ENCODE measurements at regions not wholly inside any gene's neighbourhood (a gene's known extent, or its start where the extent isn't known, plus 50 kb on each side); places are given as distances from the start of the nearest gene placed in this dataset.

GRCh38 chr11:109869536-109869935, 223.7 kb upstream of the ZC3H12C start:
- no peaks in the 10 kb centered on the region for H3K36me3 ChIP-seq (replicated peaks; ENCODE audit: insufficient read depth, low read depth)
- H3K9me2 ChIP-seq (replicated peaks; ENCODE audit: insufficient read depth), result no peaks in the 10 kb centered on the region
- no peaks in the 10 kb centered on the region for H3K4me1 ChIP-seq (ENCODE audit: insufficient read depth)
- 94% methylated on average over 2 of the region's 2 CpGs for WGBS (ENCODE audit: low lambda C conversion rate, missing lambda C conversion rate)
- no peaks in the 10 kb centered on the region for H3K9me3 ChIP-seq (ENCODE audit: low read depth)
- no peak overlapping the region for H3K27ac ChIP-seq
- no peaks in the 10 kb centered on the region for H4K20me1 ChIP-seq (ENCODE audit: insufficient read depth, poor library complexity, severe bottlenecking)
- H3K27me3 ChIP-seq, result no peaks in the 10 kb centered on the region
- no peak overlapping the region for H3K4me3 ChIP-seq
- no peak overlapping the region for H2AFZ ChIP-seq
- no peak for TF ChIP-seq EZH2phosphoT487 (IDR thresholded peaks at IDR 0.05; ENCODE audit: low read depth, severe bottlenecking, unreplicated experiment)
- TF ChIP-seq EZH2 (IDR thresholded peaks at IDR 0.05; ENCODE audit: borderline replicate concordance), result no peak
- TF ChIP-seq CTCF (IDR thresholded peaks at IDR 0.05; ENCODE audit: poor library complexity), result no peak
- H3K4me2 ChIP-seq, result no peak overlapping the region
- H3K79me2 ChIP-seq, result no peaks in the 10 kb centered on the region
- no peak for DNase-seq (ENCODE audit: low spot score)

GRCh38 chr11:109870297-109870696, 222.9 kb upstream of the ZC3H12C start:
- no peak for TF ChIP-seq EZH2 (IDR thresholded peaks at IDR 0.05; ENCODE audit: borderline replicate concordance)
- TF ChIP-seq CTCF (IDR thresholded peaks at IDR 0.05; ENCODE audit: poor library complexity), result no peak
- TF ChIP-seq EZH2phosphoT487 (IDR thresholded peaks at IDR 0.05; ENCODE audit: low read depth, severe bottlenecking, unreplicated experiment), result no peak

GRCh38 chr11:109877043-109877442, 216.1 kb upstream of the ZC3H12C start:
- Histone ChIP-seq H3K9me2 (replicated peaks; ENCODE audit: insufficient read depth) (no peaks in the 10 kb centered on the region), H3K36me3 (replicated peaks; ENCODE audit: insufficient read depth, low read depth) (no peaks in the 10 kb centered on the region), H3K4me3 (no peak overlapping the region), H3K27ac (no peak overlapping the region), H4K20me1 (ENCODE audit: insufficient read depth, poor library complexity, severe bottlenecking) (no peaks in the 10 kb centered on the region), H3K9me3 (ENCODE audit: low read depth) (no peaks in the 10 kb centered on the region), H3K27me3 (no peaks in the 10 kb centered on the region), H3K4me2 (peak overlapping the region; percentile 29), H3K79me2 (no peaks in the 10 kb centered on the region), H3K4me1 (ENCODE audit: insufficient read depth) (peaks cover 2% of the 10 kb centered on the region), H2AFZ (no peak overlapping the region)
- no peak for DNase-seq (ENCODE audit: low spot score)
- TF ChIP-seq EZH2 (IDR thresholded peaks at IDR 0.05; ENCODE audit: borderline replicate concordance) (no peak), CTCF (IDR thresholded peaks at IDR 0.05; ENCODE audit: poor library complexity) (no peak), EZH2phosphoT487 (IDR thresholded peaks at IDR 0.05; ENCODE audit: low read depth, severe bottlenecking, unreplicated experiment) (no peak)
- WGBS (ENCODE audit: low lambda C conversion rate, missing lambda C conversion rate), result 58% methylated on average over 4 of the region's 4 CpGs

More at GRCh38 chr11:109870297-109870696, 222.9 kb upstream of the ZC3H12C start:
- Histone ChIP-seq H3K4me3 (no peak overlapping the region), H3K4me1 (ENCODE audit: insufficient read depth) (no peaks in the 10 kb centered on the region), H3K27me3 (no peaks in the 10 kb centered on the region), H4K20me1 (ENCODE audit: insufficient read depth, poor library complexity, severe bottlenecking) (no peaks in the 10 kb centered on the region), H3K36me3 (replicated peaks; ENCODE audit: insufficient read depth, low read depth) (no peaks in the 10 kb centered on the region), H2AFZ (no peak overlapping the region), H3K9me2 (replicated peaks; ENCODE audit: insufficient read depth) (no peaks in the 10 kb centered on the region), H3K27ac (no peak overlapping the region), H3K9me3 (ENCODE audit: low read depth) (no peaks in the 10 kb centered on the region), H3K79me2 (no peaks in the 10 kb centered on the region), H3K4me2 (no peak overlapping the region)
- no peak for DNase-seq (ENCODE audit: low spot score)
- WGBS (ENCODE audit: low lambda C conversion rate, missing lambda C conversion rate), result 90% methylated on average over 6 of the region's 6 CpGs

GRCh38 chr11:109884501-109884900, 208.7 kb upstream of the ZC3H12C start:
- TF ChIP-seq EZH2 (IDR thresholded peaks at IDR 0.05; ENCODE audit: borderline replicate concordance) (no peak), CTCF (IDR thresholded peaks at IDR 0.05; ENCODE audit: poor library complexity) (no peak), EZH2phosphoT487 (IDR thresholded peaks at IDR 0.05; ENCODE audit: low read depth, severe bottlenecking, unreplicated experiment) (no peak)
- Histone ChIP-seq H4K20me1 (ENCODE audit: insufficient read depth, poor library complexity, severe bottlenecking) (no peaks in the 10 kb centered on the region), H3K9me2 (replicated peaks; ENCODE audit: insufficient read depth) (no peaks in the 10 kb centered on the region), H3K27me3 (no peaks in the 10 kb centered on the region), H3K27ac (no peak overlapping the region), H2AFZ (no peak overlapping the region), H3K36me3 (replicated peaks; ENCODE audit: insufficient read depth, low read depth) (no peaks in the 10 kb centered on the region), H3K9me3 (ENCODE audit: low read depth) (no peaks in the 10 kb centered on the region), H3K79me2 (no peaks in the 10 kb centered on the region), H3K4me2 (no peak overlapping the region), H3K4me3 (no peak overlapping the region), H3K4me1 (ENCODE audit: insufficient read depth) (no peaks in the 10 kb centered on the region)
- WGBS (ENCODE audit: low lambda C conversion rate, missing lambda C conversion rate), result 81% methylated on average over 4 of the region's 4 CpGs
- DNase-seq (ENCODE audit: low spot score), result no peak
